ENCODE measurements at regions not wholly inside any gene's neighbourhood (a gene's known extent, or its start where the extent isn't known, plus 50 kb on each side); places are given as distances from the start of the nearest gene placed in this dataset.

DNA sequence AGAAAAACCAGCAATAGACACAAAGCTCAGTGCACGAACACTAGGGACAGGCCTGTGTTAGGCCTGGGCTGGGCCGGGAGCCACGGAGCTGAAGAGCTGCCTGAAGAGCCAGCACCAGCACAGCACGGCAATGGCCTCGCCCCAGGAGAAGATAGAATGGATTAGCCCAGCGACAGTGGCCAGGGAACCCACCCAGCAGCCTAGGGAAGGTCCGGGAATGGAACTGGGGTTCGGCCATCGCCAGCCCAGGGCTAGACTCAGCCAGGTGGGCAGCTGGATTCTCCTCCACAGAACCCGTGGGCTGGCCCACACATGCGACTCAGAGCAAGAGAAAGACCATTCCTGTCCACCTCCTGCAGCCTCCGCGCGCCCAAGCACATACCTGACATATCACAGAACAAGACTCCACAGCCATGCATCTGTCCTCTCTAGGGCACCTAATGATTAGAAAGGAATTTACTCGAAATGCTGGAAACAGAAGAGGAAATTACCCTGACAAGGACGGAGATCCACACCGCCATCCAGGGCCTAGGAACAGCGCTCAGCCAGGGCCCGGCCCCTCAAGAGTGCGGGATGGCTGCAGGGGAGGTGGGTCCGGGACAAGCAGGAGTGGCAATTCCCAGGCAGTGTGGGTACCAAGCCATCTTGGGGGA, 82.8 kb downstream of the TMEM18 start:
- no peaks in the 10 kb centered on the region for H3K36me3 ChIP-seq
- no peak for DNase-seq (ENCODE audit: low spot score)
- H3K27ac ChIP-seq = no peak overlapping the region
- H3K4me2 ChIP-seq = no peak overlapping the region
- H3K4me1 Mint-ChIP-seq = peaks cover 26% of the 10 kb centered on the region
- H3K4me1 ChIP-seq = no peaks in the 10 kb centered on the region
- no peak overlapping the region for H2AFZ ChIP-seq (replicated peaks)
- no peaks in the 10 kb centered on the region for H3K79me2 ChIP-seq (ENCODE audit: low read depth)
- H3K27me3 ChIP-seq = no peaks in the 10 kb centered on the region
- H3K9ac ChIP-seq = no peak overlapping the region
- H3K9me3 ChIP-seq (ENCODE audit: low read depth) = no peaks in the 10 kb centered on the region
- H3F3A ChIP-seq (ENCODE audit: low read depth) = peaks cover 5% of the 10 kb centered on the region
- H3K9me3 Mint-ChIP-seq = peaks cover 4% of the 10 kb centered on the region
- H3K36me3 Mint-ChIP-seq = peaks cover 2% of the 10 kb centered on the region
- H3K4me3 ChIP-seq = no peak overlapping the region
- H3K4me3 Mint-ChIP-seq = no peak overlapping the region
- TF ChIP-seq EZH2 (IDR thresholded peaks at IDR 0.05) (no peak), EZH2phosphoT487 (IDR thresholded peaks at IDR 0.05) (no peak)
- TF ChIP-seq, protein P1, sequence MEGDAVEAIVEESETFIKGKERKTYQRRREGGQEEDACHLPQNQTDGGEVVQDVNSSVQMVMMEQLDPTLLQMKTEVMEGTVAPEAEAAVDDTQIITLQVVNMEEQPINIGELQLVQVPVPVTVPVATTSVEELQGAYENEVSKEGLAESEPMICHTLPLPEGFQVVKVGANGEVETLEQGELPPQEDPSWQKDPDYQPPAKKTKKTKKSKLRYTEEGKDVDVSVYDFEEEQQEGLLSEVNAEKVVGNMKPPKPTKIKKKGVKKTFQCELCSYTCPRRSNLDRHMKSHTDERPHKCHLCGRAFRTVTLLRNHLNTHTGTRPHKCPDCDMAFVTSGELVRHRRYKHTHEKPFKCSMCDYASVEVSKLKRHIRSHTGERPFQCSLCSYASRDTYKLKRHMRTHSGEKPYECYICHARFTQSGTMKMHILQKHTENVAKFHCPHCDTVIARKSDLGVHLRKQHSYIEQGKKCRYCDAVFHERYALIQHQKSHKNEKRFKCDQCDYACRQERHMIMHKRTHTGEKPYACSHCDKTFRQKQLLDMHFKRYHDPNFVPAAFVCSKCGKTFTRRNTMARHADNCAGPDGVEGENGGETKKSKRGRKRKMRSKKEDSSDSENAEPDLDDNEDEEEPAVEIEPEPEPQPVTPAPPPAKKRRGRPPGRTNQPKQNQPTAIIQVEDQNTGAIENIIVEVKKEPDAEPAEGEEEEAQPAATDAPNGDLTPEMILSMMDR (IDR thresholded peaks at IDR 0.05) = no peak
- H4K20me1 ChIP-seq (ENCODE audit: low read depth) = no peaks in the 10 kb centered on the region
- peak overlapping the region; percentile 25 for H3K27ac Mint-ChIP-seq
- no peaks in the 10 kb centered on the region for H3K27me3 Mint-ChIP-seq (ENCODE audit: insufficient read depth, low read depth)

DNA sequence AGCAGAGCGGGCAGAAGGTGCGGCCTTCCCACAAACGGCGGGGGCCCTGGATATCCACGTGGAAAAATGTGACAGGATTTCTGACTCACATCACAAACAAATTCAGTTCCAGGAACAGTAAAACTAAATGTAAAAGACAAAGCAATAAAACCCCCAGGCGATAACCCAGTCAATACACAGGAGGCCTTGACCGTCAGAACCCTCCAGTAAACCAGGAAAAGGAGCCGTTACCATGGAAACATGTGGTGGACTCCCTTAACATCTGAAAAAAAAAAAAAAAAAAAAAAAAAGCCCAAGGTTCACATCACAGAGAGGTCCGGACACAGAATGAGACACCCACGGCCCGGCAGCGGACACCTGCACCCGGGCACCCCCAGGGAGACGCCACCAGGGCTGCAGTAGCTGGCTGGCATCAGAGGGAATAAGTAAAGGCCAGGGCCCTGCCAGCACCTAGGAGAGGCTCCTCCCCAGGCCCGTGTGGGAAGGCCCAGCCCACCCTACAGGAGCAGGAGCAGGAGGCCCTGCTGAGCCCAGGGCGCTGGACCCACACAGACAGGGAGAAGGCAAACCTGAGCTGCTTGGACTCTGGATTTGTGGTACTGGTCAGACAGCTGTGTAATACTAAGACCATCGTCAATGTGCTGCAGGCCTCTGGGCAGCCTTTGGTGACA, 83.7 kb downstream of the TMEM18 start:
- TF ChIP-seq, protein P1 (IDR thresholded peaks at IDR 0.05) = no peak
- no peak for TF ChIP-seq EZH2 (IDR thresholded peaks at IDR 0.05)
- no peak for TF ChIP-seq EZH2phosphoT487 (IDR thresholded peaks at IDR 0.05)
- H3K4me3 Mint-ChIP-seq = no peak overlapping the region

DNA sequence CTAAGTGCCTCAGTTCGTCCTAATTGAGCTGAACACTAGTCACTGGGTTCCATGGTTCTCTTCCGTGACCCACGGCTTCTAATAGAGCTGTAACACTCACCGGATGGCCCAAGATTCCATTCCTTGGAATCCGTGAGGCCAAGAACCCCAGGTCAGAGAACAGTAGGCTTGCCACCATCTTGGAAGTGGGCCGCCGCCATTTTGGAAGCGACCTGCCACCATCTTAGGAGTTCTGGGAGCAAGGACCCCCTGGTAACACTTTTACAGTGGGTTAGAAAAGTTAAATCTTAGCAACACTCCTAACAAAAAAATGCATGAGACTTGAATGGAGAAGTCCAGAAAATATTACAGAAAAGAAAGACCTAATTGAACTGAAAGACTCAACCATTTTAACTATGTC, 84.5 kb downstream of the TMEM18 start:
- Histone ChIP-seq H3K36me3 (no peaks in the 10 kb centered on the region), H3K27me3 (no peaks in the 10 kb centered on the region), H3K4me3 (no peak overlapping the region), H4K20me1 (ENCODE audit: low read depth) (no peaks in the 10 kb centered on the region), H2AFZ (replicated peaks) (no peak overlapping the region), H3K4me2 (no peak overlapping the region), H3K4me1 (no peaks in the 10 kb centered on the region), H3K27ac (no peak overlapping the region), H3K79me2 (ENCODE audit: low read depth) (no peaks in the 10 kb centered on the region), H3K9ac (no peak overlapping the region), H3F3A (ENCODE audit: low read depth) (peaks cover 5% of the 10 kb centered on the region), H3K9me3 (ENCODE audit: low read depth) (no peaks in the 10 kb centered on the region)
- TF ChIP-seq, protein P1 (IDR thresholded peaks at IDR 0.05) = no peak
- no peak for TF ChIP-seq EZH2 (IDR thresholded peaks at IDR 0.05)
- no peak for TF ChIP-seq EZH2phosphoT487 (IDR thresholded peaks at IDR 0.05)
- peaks cover 17% of the 10 kb centered on the region for H3K4me1 Mint-ChIP-seq
- H3K9me3 Mint-ChIP-seq = no peaks in the 10 kb centered on the region
- H3K4me3 Mint-ChIP-seq = peak overlapping the region; percentile 55
- no peaks in the 10 kb centered on the region for H3K27me3 Mint-ChIP-seq (ENCODE audit: insufficient read depth, low read depth)
- H3K27ac Mint-ChIP-seq = no peak overlapping the region
- DNase-seq (ENCODE audit: low spot score) = no peak
- no peaks in the 10 kb centered on the region for H3K36me3 Mint-ChIP-seq

More for the DNA sequence above, 83.7 kb downstream of the TMEM18 start:
- no peaks in the 10 kb centered on the region for H3K36me3 ChIP-seq
- no peak overlapping the region for H2AFZ ChIP-seq (replicated peaks)
- no peaks in the 10 kb centered on the region for H3K27me3 ChIP-seq
- no peak overlapping the region for H3K27ac Mint-ChIP-seq
- DNase-seq (ENCODE audit: low spot score) = no peak
- no peaks in the 10 kb centered on the region for H3K27me3 Mint-ChIP-seq (ENCODE audit: insufficient read depth, low read depth)
- H3F3A ChIP-seq (ENCODE audit: low read depth) = peaks cover 5% of the 10 kb centered on the region
- H3K79me2 ChIP-seq (ENCODE audit: low read depth) = no peaks in the 10 kb centered on the region
- H3K4me3 ChIP-seq = no peak overlapping the region
- H4K20me1 ChIP-seq (ENCODE audit: low read depth) = no peaks in the 10 kb centered on the region
- no peaks in the 10 kb centered on the region for H3K9me3 ChIP-seq (ENCODE audit: low read depth)
- H3K4me1 ChIP-seq = no peaks in the 10 kb centered on the region
- no peak overlapping the region for H3K9ac ChIP-seq
- peaks cover 23% of the 10 kb centered on the region for H3K4me1 Mint-ChIP-seq
- H3K27ac ChIP-seq = no peak overlapping the region
- no peak overlapping the region for H3K4me2 ChIP-seq
- H3K36me3 Mint-ChIP-seq = peaks cover 2% of the 10 kb centered on the region
- peaks cover 4% of the 10 kb centered on the region for H3K9me3 Mint-ChIP-seq
